Mammary epithelial cell (primary cell): ENCODE measurements at regions not wholly inside any gene's neighbourhood (a gene's known extent, or its start where the extent isn't known, plus 50 kb on each side); places are given as distances from the start of the nearest gene placed in this dataset.

Source experiments
- EZH2 ChIP-seq: IDR thresholded peaks from 2 replicates; pipeline ENCODE4 v1.6.1; 2012; ENCODE audit warnings: low read length, inconsistent platforms, borderline replicate concordance
- TF ChIP-seq, protein P1 (sequence below), 2 donors: IDR thresholded peaks in 1 of 2; conservative IDR thresholded peaks in 1 of 2; 2 replicates each; pipeline ENCODE4 v1.5.1; 2011 to 2012; ENCODE audit warnings: inconsistent platforms in 2 of 2, low read length in 2 of 2, mild to moderate bottlenecking in 2 of 2, control low read depth in 1 of 2, low read depth in 1 of 2; ENCODE audit not compliant: insufficient read depth in 1 of 2; ENCODE audit errors: extremely low read depth in 1 of 2

DNA sequence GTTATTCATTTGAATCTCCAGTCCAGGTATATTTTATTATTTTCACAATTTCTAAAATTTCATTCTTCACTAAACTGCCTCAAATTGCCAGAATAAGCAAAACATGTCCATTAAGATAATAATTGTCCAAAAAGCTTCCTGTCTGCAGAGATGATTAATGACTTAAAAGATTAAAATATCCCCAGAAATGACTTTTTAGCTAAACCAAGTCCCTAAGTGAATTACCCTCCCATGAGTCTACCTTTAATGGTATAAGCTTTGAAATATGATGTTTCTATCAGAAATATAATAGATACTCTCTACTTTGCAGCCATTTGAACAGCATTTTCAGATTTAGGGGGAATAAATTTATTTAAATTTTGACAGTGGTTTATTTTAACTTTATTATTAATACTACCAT is 289.2 kb upstream of the EMCN start:
- TF ChIP-seq, protein P1, sequence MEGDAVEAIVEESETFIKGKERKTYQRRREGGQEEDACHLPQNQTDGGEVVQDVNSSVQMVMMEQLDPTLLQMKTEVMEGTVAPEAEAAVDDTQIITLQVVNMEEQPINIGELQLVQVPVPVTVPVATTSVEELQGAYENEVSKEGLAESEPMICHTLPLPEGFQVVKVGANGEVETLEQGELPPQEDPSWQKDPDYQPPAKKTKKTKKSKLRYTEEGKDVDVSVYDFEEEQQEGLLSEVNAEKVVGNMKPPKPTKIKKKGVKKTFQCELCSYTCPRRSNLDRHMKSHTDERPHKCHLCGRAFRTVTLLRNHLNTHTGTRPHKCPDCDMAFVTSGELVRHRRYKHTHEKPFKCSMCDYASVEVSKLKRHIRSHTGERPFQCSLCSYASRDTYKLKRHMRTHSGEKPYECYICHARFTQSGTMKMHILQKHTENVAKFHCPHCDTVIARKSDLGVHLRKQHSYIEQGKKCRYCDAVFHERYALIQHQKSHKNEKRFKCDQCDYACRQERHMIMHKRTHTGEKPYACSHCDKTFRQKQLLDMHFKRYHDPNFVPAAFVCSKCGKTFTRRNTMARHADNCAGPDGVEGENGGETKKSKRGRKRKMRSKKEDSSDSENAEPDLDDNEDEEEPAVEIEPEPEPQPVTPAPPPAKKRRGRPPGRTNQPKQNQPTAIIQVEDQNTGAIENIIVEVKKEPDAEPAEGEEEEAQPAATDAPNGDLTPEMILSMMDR (conservative IDR thresholded peaks at IDR 0.05 in 1 of 2, IDR thresholded peaks at IDR 0.05 in 1 of 2; ENCODE audit: extremely low read depth in 1 of 2, insufficient read depth in 1 of 2, low read depth in 1 of 2, low read length in 2 of 2), result no peak
- no peak for TF ChIP-seq EZH2
